ENCODE measurements at regions not wholly inside any gene's neighbourhood (a gene's known extent, or its start where the extent isn't known, plus 50 kb on each side); places are given as distances from the start of the nearest gene placed in this dataset.

DNA sequence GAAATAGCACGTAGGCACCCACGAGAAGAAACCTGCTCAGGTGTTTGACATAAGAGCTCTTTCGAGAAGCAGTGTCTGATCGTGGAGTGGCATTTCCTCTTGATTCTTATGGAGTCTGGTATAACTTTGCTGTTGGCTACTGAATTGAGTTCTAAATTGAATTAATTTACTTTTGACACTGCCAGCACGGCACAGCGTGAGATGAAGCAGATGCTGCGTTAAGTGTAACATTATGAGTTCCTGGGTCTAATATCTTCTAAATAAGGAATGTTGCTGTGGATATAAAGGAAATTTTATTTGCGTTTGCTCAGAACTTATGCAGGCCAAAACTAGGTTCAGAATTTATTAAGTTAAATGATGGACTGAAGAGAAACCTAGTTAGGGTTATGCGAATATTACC lies 919.9 kb downstream of the TUSC7 start (continued):
- no peak for TF ChIP-seq JUNB (IDR thresholded peaks at IDR 0.05; ENCODE audit: unreplicated experiment)

- H3K4me3 ChIP-seq = no peak overlapping the region
Observed at GRCh38 chr3:117630469-117630868, 920.9 kb downstream of the TUSC7 start.

DNA sequence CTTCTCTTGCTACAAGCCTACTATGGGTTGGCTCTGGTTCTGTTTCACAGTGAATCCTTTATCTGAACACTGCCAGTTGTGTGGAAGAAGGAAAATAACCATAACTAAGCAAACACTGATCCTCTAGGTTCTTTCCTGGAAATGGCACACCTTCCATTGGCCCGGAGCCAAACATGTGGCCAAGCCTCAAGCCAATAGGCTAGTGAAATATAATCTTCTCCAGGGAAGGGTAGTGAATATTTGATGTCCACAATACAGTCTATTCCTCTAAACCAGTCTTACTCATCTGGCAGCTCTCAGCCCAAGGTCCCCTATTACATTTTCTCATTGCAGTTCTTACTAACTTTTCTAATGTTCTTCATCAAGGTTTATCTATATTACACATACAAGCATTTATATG lies 921.3 kb downstream of the TUSC7 start:
- ATAC-seq = no peak
- H3K36me3 ChIP-seq (ENCODE audit: insufficient read depth) = no peaks in the 10 kb centered on the region
- H3K27me3 Mint-ChIP-seq (ENCODE audit: insufficient read depth, low read depth, poor library complexity) = peaks cover 1% of the 10 kb centered on the region

More at GRCh38 chr3:117630469-117630868, 920.9 kb downstream of the TUSC7 start:
- peaks cover 1% of the 10 kb centered on the region for H3K27me3 Mint-ChIP-seq (ENCODE audit: insufficient read depth, low read depth, poor library complexity)
- H3K79me2 ChIP-seq (replicated peaks; ENCODE audit: insufficient read depth) = no peaks in the 10 kb centered on the region
- no peaks in the 10 kb centered on the region for H4K20me1 ChIP-seq (replicated peaks; ENCODE audit: insufficient read depth)
- no peaks in the 10 kb centered on the region for H3K36me3 Mint-ChIP-seq (ENCODE audit: low read depth)
- no peak overlapping the region for H3K27ac ChIP-seq (ENCODE audit: low read depth)
- H3K27me3 ChIP-seq (ENCODE audit: insufficient read depth) = no peaks in the 10 kb centered on the region
- no peaks in the 10 kb centered on the region for H3F3A ChIP-seq (replicated peaks; ENCODE audit: low read depth)
- no peak overlapping the region for H3K4me3 Mint-ChIP-seq
- H3K36me3 ChIP-seq (ENCODE audit: insufficient read depth) = no peaks in the 10 kb centered on the region
- no peaks in the 10 kb centered on the region for H3K9me2 ChIP-seq (ENCODE audit: insufficient read depth)
- ATAC-seq = no peak
- H2AFZ ChIP-seq = no peak overlapping the region
- peaks cover 15% of the 10 kb centered on the region for H3K4me1 ChIP-seq (ENCODE audit: insufficient read depth)
- no peak overlapping the region for H3K4me2 ChIP-seq
- no peak for TF ChIP-seq JUNB (IDR thresholded peaks at IDR 0.05; ENCODE audit: unreplicated experiment)
- TF ChIP-seq ZNF331 (CRISPR knock-in tag; IDR thresholded peaks at IDR 0.05; ENCODE audit: low read depth) = no peak
- no peak for TF ChIP-seq EZH2phosphoT487 (IDR thresholded peaks at IDR 0.05; ENCODE audit: unreplicated experiment)
- H3K9me3 Mint-ChIP-seq = no peaks in the 10 kb centered on the region
- peaks cover 28% of the 10 kb centered on the region for H3K4me1 Mint-ChIP-seq
- no peak for DNase-seq (ENCODE audit: low spot score)
- H3K27ac Mint-ChIP-seq = no peak overlapping the region

More for the DNA sequence above, 921.3 kb downstream of the TUSC7 start:
- Mint-ChIP-seq H3K9me3 (no peaks in the 10 kb centered on the region), H3K4me1 (peaks cover 28% of the 10 kb centered on the region), H3K36me3 (ENCODE audit: low read depth) (no peaks in the 10 kb centered on the region), H3K4me3 (no peak overlapping the region), H3K27ac (no peak overlapping the region)
- Histone ChIP-seq H3K79me2 (replicated peaks; ENCODE audit: insufficient read depth) (no peaks in the 10 kb centered on the region), H3K4me2 (no peak overlapping the region), H2AFZ (no peak overlapping the region), H4K20me1 (replicated peaks; ENCODE audit: insufficient read depth) (no peaks in the 10 kb centered on the region), H3K4me1 (ENCODE audit: insufficient read depth) (peaks cover 15% of the 10 kb centered on the region), H3K4me3 (no peak overlapping the region), H3K27ac (ENCODE audit: low read depth) (no peak overlapping the region), H3K27me3 (ENCODE audit: insufficient read depth) (no peaks in the 10 kb centered on the region), H3K9me2 (ENCODE audit: insufficient read depth) (no peaks in the 10 kb centered on the region), H3F3A (replicated peaks; ENCODE audit: low read depth) (no peaks in the 10 kb centered on the region)
- no peak for DNase-seq (ENCODE audit: low spot score)
- TF ChIP-seq, protein P1, sequence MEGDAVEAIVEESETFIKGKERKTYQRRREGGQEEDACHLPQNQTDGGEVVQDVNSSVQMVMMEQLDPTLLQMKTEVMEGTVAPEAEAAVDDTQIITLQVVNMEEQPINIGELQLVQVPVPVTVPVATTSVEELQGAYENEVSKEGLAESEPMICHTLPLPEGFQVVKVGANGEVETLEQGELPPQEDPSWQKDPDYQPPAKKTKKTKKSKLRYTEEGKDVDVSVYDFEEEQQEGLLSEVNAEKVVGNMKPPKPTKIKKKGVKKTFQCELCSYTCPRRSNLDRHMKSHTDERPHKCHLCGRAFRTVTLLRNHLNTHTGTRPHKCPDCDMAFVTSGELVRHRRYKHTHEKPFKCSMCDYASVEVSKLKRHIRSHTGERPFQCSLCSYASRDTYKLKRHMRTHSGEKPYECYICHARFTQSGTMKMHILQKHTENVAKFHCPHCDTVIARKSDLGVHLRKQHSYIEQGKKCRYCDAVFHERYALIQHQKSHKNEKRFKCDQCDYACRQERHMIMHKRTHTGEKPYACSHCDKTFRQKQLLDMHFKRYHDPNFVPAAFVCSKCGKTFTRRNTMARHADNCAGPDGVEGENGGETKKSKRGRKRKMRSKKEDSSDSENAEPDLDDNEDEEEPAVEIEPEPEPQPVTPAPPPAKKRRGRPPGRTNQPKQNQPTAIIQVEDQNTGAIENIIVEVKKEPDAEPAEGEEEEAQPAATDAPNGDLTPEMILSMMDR (conservative IDR thresholded peaks at IDR 0.05; ENCODE audit: low read depth in 2 of 2) = no peak
- no peak for TF ChIP-seq EZH2phosphoT487 (IDR thresholded peaks at IDR 0.05; ENCODE audit: unreplicated experiment)
- TF ChIP-seq CREB1 (CRISPR knock-in tag; IDR thresholded peaks at IDR 0.05; ENCODE audit: low read depth) = no peak
- TF ChIP-seq EZH2 (IDR thresholded peaks at IDR 0.05; ENCODE audit: low read depth, unreplicated experiment) = no peak
- TF ChIP-seq, protein P2, sequence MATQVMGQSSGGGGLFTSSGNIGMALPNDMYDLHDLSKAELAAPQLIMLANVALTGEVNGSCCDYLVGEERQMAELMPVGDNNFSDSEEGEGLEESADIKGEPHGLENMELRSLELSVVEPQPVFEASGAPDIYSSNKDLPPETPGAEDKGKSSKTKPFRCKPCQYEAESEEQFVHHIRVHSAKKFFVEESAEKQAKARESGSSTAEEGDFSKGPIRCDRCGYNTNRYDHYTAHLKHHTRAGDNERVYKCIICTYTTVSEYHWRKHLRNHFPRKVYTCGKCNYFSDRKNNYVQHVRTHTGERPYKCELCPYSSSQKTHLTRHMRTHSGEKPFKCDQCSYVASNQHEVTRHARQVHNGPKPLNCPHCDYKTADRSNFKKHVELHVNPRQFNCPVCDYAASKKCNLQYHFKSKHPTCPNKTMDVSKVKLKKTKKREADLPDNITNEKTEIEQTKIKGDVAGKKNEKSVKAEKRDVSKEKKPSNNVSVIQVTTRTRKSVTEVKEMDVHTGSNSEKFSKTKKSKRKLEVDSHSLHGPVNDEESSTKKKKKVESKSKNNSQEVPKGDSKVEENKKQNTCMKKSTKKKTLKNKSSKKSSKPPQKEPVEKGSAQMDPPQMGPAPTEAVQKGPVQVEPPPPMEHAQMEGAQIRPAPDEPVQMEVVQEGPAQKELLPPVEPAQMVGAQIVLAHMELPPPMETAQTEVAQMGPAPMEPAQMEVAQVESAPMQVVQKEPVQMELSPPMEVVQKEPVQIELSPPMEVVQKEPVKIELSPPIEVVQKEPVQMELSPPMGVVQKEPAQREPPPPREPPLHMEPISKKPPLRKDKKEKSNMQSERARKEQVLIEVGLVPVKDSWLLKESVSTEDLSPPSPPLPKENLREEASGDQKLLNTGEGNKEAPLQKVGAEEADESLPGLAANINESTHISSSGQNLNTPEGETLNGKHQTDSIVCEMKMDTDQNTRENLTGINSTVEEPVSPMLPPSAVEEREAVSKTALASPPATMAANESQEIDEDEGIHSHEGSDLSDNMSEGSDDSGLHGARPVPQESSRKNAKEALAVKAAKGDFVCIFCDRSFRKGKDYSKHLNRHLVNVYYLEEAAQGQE (IDR thresholded peaks at IDR 0.05; ENCODE audit: unreplicated experiment) = no peak
- TF ChIP-seq, protein P3, sequence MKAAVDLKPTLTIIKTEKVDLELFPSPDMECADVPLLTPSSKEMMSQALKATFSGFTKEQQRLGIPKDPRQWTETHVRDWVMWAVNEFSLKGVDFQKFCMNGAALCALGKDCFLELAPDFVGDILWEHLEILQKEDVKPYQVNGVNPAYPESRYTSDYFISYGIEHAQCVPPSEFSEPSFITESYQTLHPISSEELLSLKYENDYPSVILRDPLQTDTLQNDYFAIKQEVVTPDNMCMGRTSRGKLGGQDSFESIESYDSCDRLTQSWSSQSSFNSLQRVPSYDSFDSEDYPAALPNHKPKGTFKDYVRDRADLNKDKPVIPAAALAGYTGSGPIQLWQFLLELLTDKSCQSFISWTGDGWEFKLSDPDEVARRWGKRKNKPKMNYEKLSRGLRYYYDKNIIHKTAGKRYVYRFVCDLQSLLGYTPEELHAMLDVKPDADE (IDR thresholded peaks at IDR 0.05) = no peak

All from GM23338 (cell line).